H9 (cell line): ENCODE measurements at regions not wholly inside any gene's neighbourhood (a gene's known extent, or its start where the extent isn't known, plus 50 kb on each side); places are given as distances from the start of the nearest gene placed in this dataset.

Experiments
- DNase-seq: peaks from one replicate; pipeline ENCODE4 v3.0.0-alpha.2; 2017
- H2AFZ ChIP-seq: one replicate; pipeline ENCODE4 v1.6.1; 2013; ENCODE audit warnings: mild to moderate bottlenecking, low read length, control low read depth, moderate library complexity
- H2AK5ac ChIP-seq: 2 replicates; pipeline ENCODE4 v1.6.1; 2013; ENCODE audit warnings: low read length, control low read depth, mixed read lengths; ENCODE audit not compliant: insufficient read length
- H2BK120ac ChIP-seq: one replicate; pipeline ENCODE4 v1.6.1; 2013; ENCODE audit warnings: low read depth, mild to moderate bottlenecking, low read length, control low read depth, inconsistent platforms; ENCODE audit not compliant: poor library complexity, severe bottlenecking
- H2BK12ac ChIP-seq: 2 replicates; pipeline ENCODE4 v1.6.1; 2013; ENCODE audit warnings: low read length, control low read depth, mixed read lengths, low read depth; ENCODE audit not compliant: insufficient read length
- H2BK15ac ChIP-seq: 2 replicates; pipeline ENCODE4 v1.6.1; 2013; ENCODE audit warnings: low read depth, low read length, control low read depth
- H2BK20ac ChIP-seq: one replicate; pipeline ENCODE4 v1.6.1; 2013; ENCODE audit warnings: low read depth, mild to moderate bottlenecking, low read length, control low read depth, inconsistent platforms; ENCODE audit not compliant: poor library complexity, severe bottlenecking
- H2BK5ac ChIP-seq: 2 replicates; pipeline ENCODE4 v1.6.1; 2013; ENCODE audit warnings: low read length, control low read depth, mixed read lengths; ENCODE audit not compliant: insufficient read length
- H3K14ac ChIP-seq: 2 replicates; pipeline ENCODE4 v1.6.1; 2013; ENCODE audit warnings: low read length, control low read depth; ENCODE audit not compliant: insufficient read depth
- H3K18ac ChIP-seq: 2 replicates; pipeline ENCODE4 v1.6.1; 2013; ENCODE audit warnings: low read depth, mild to moderate bottlenecking, mixed read lengths, low read length, control low read depth; ENCODE audit not compliant: insufficient read length
- H3K23ac ChIP-seq: 2 replicates; pipeline ENCODE4 v1.6.1; 2013; ENCODE audit warnings: low read length, control low read depth, mixed read lengths, low read depth; ENCODE audit not compliant: insufficient read length
- H3K23me2 ChIP-seq: 2 replicates; pipeline ENCODE4 v1.6.1; 2013; ENCODE audit warnings: low read depth, mild to moderate bottlenecking, mixed read lengths, low read length, control low read depth; ENCODE audit not compliant: insufficient read length, poor library complexity, severe bottlenecking
- H3K27ac ChIP-seq: 2 replicates; pipeline ENCODE4 v1.5.1; 2013; ENCODE audit warnings: low read length, control low read depth, mixed read lengths, low read depth; ENCODE audit not compliant: insufficient read length
- H3K27me3 ChIP-seq: 2 replicates; pipeline ENCODE4 v1.6.1; 2013; ENCODE audit warnings: low read length, control low read depth, inconsistent platforms; ENCODE audit not compliant: insufficient read depth
- H3K4ac ChIP-seq: 2 replicates; pipeline ENCODE4 v1.6.1; 2013; ENCODE audit warnings: low read depth, mild to moderate bottlenecking, control low read depth, inconsistent platforms, low read length, moderate library complexity
- H3K4me1 ChIP-seq: 2 replicates; pipeline ENCODE4 v1.6.1; 2013; ENCODE audit warnings: low read length, control low read depth, inconsistent platforms; ENCODE audit not compliant: insufficient read depth
- H3K4me2 ChIP-seq: 2 replicates; pipeline ENCODE4 v1.6.1; 2013; ENCODE audit warnings: low read length, control low read depth, mixed read lengths; ENCODE audit not compliant: insufficient read length, insufficient read depth
- H3K56ac ChIP-seq: 2 replicates; pipeline ENCODE4 v1.6.1; 2013; ENCODE audit warnings: low read depth, mild to moderate bottlenecking, mixed read lengths, low read length, control low read depth; ENCODE audit not compliant: insufficient read length
- H3K79me1 ChIP-seq: 2 replicates; pipeline ENCODE4 v1.6.1; 2013; ENCODE audit warnings: low read depth, mild to moderate bottlenecking, moderate library complexity, low read length, control low read depth, inconsistent platforms; ENCODE audit not compliant: insufficient read depth, poor library complexity, severe bottlenecking
- H3K79me2 ChIP-seq: 2 replicates; pipeline ENCODE4 v1.6.1; 2013; ENCODE audit warnings: low read length, control low read depth, inconsistent platforms; ENCODE audit not compliant: insufficient read depth
- H3K9ac ChIP-seq: 2 replicates; pipeline ENCODE4 v1.6.1; 2013; ENCODE audit warnings: low read length, control low read depth, mixed read lengths; ENCODE audit not compliant: insufficient read length; ENCODE audit errors: extremely low read depth
- H3K9me3 ChIP-seq: one replicate; pipeline ENCODE4 v1.6.1; 2013; ENCODE audit warnings: low read depth, low read length, inconsistent platforms; ENCODE audit not compliant: control insufficient read depth
- H3T11ph ChIP-seq: one replicate; pipeline ENCODE4 v1.6.1; 2013; ENCODE audit warnings: mild to moderate bottlenecking, low read length, control low read depth, inconsistent platforms
- H4K20me1 ChIP-seq: one replicate; pipeline ENCODE4 v1.6.1; 2013; ENCODE audit not compliant: control insufficient read depth, insufficient read length, insufficient read depth
- H4K5ac ChIP-seq: 2 replicates; pipeline ENCODE4 v1.6.1; 2013; ENCODE audit warnings: low read depth, mild to moderate bottlenecking, mixed read lengths, low read length, control low read depth; ENCODE audit not compliant: insufficient read length
- H4K8ac ChIP-seq: replicated peaks from 2 replicates; pipeline ENCODE4 v1.6.1; 2013; ENCODE audit warnings: low read length, control low read depth, mixed read lengths, low read depth; ENCODE audit not compliant: insufficient read length
- H4K91ac ChIP-seq: 2 replicates; pipeline ENCODE4 v1.6.1; 2013; ENCODE audit warnings: low read depth, mild to moderate bottlenecking, moderate library complexity, mixed read lengths, low read length, control low read depth; ENCODE audit not compliant: insufficient read length
- H3K27ac Mint-ChIP-seq, 3 experiments: 2 replicates in 2 of 3; 3 replicates in 1 of 3; pipeline ENCODE4 v1.8.0; 2020 to 2021; ENCODE audit warnings: mixed read lengths in 3 of 3, mild to moderate bottlenecking in 1 of 3, moderate library complexity in 1 of 3
- H3K27me3 Mint-ChIP-seq: 2 replicates; pipeline ENCODE4 v1.8.0; 2021; ENCODE audit warnings: low read depth, mild to moderate bottlenecking, moderate library complexity, mixed read lengths
- H3K36me3 Mint-ChIP-seq, 3 experiments: 2 replicates in 2 of 3; 3 replicates in 1 of 3; pipeline ENCODE4 v1.8.0; 2020 to 2021; ENCODE audit warnings: low read depth in 3 of 3, mixed read lengths in 3 of 3; ENCODE audit not compliant: insufficient read depth in 1 of 3
- H3K4me1 Mint-ChIP-seq, 2 experiments: 2 replicates each; pipeline ENCODE4 v1.8.0; 2020; ENCODE audit warnings: mixed read lengths in 2 of 2
- H3K4me3 Mint-ChIP-seq, 2 experiments: 2 replicates in 1 of 2; 3 replicates in 1 of 2; pipeline ENCODE4 v1.8.0; 2020 to 2021; ENCODE audit warnings: mild to moderate bottlenecking in 2 of 2, mixed read lengths in 2 of 2, moderate library complexity in 1 of 2
- H3K9me3 Mint-ChIP-seq, 2 experiments: 2 replicates in 1 of 2; 3 replicates in 1 of 2; pipeline ENCODE4 v1.8.0; 2020; ENCODE audit warnings: mild to moderate bottlenecking in 2 of 2, mixed read lengths in 2 of 2, moderate library complexity in 1 of 2
- CTCF ChIP-seq: fragments of 200-600 bp; sonication (generic); conservative IDR thresholded peaks from 3 replicates; pipeline ENCODE4 v1.8.0; 2021; ENCODE audit warnings: antibody characterized with exemption, mild to moderate bottlenecking
- WGBS: extraction: QIAGEN DNeasy Blood & Tissue Kit; methylation state at CpG from one replicate; pipeline ENCODE4 v1.1.7; 2013; ENCODE audit warnings: missing lambda C conversion rate, low lambda C conversion rate, mixed read lengths; ENCODE audit not compliant: insufficient read length; ENCODE audit errors: extremely low coverage; 5-methylcytosine and 5-hydroxymethylcytosine counted together

GRCh38 chr7:121449329-121449728, 53.2 kb upstream of the FAM3C start:
- H3K27me3 ChIP-seq, result no peaks in the 10 kb centered on the region
- no peak overlapping the region for H2BK20ac ChIP-seq
- no peak overlapping the region for H3K9ac ChIP-seq
- no peak overlapping the region for H4K5ac ChIP-seq
- H3K27me3 Mint-ChIP-seq, result no peaks in the 10 kb centered on the region; the same call in 1 of the 2 replicates
- H3K4me1 ChIP-seq, result no peaks in the 10 kb centered on the region
- H3K27ac ChIP-seq, result no peak overlapping the region
- H3K4ac ChIP-seq, result no peak overlapping the region
- no peak overlapping the region for H2BK12ac ChIP-seq
- WGBS, result no CpG with 5 or more reads among the region's 3 CpGs
- H3K36me3 Mint-ChIP-seq, result no peaks in the 10 kb centered on the region
- no peaks in the 10 kb centered on the region for H3K23me2 ChIP-seq
- H4K20me1 ChIP-seq, result no peaks in the 10 kb centered on the region
- no peak overlapping the region for H3K4me3 Mint-ChIP-seq
- H3K79me2 ChIP-seq, result no peaks in the 10 kb centered on the region
- H2BK15ac ChIP-seq, result no peak overlapping the region
- no peak overlapping the region for H3K27ac Mint-ChIP-seq
- H4K8ac ChIP-seq, result no peak overlapping the region
- H3K9me3 ChIP-seq, result no peaks in the 10 kb centered on the region
- H4K91ac ChIP-seq, result no peak overlapping the region
- H2AK5ac ChIP-seq, result no peak overlapping the region
- DNase-seq, result no peak
- H3K9me3 Mint-ChIP-seq, result no peaks in the 10 kb centered on the region
- H3K23ac ChIP-seq, result no peak overlapping the region
- H3K4me1 Mint-ChIP-seq, result peaks cover 3 to 6% of the 10 kb centered on the region in 2 experiments; a peak in 1 of 4 replicates
- no peak overlapping the region for H2AFZ ChIP-seq
- no peak overlapping the region for H3K4me2 ChIP-seq
- H2BK120ac ChIP-seq, result no peak overlapping the region
- no peaks in the 10 kb centered on the region for H3K79me1 ChIP-seq
- no peak overlapping the region for H3K14ac ChIP-seq
- no peak overlapping the region for H3T11ph ChIP-seq
- no peak for TF ChIP-seq CTCF
- H3K18ac ChIP-seq, result no peak overlapping the region
- no peak overlapping the region for H2BK5ac ChIP-seq
- no peak overlapping the region for H3K56ac ChIP-seq
